Uterus (tissue), 3 donors: ENCODE measurements at regions not wholly inside any gene's neighbourhood (a gene's known extent, or its start where the extent isn't known, plus 50 kb on each side); places are given as distances from the start of the nearest gene placed in this dataset.

Source experiments
- DNase-seq, 2 donors: peaks; one replicate each; pipeline ENCODE4 v3.0.0-alpha.2; 2019 to 2020
- H3K27ac ChIP-seq, 2 donors: fragments of 200-600 bp; sonication (generic); 1 replicate in 1 of 2; 2 replicates in 1 of 2; pipeline ENCODE4 v1.5.1; 2016 to 2018
- H3K27me3 ChIP-seq, 2 donors: fragments of 200-600 bp; sonication (generic); one replicate each; pipeline ENCODE4 v1.5.1; 2018 to 2019; ENCODE audit warnings: control low read depth in 1 of 2
- H3K36me3 ChIP-seq, 2 donors: fragments of 200-600 bp; sonication (generic); one replicate each; pipeline ENCODE4 v1.5.1; 2019; ENCODE audit warnings: control low read depth in 1 of 2
- H3K4me1 ChIP-seq, 2 donors: fragments of 200-600 bp; sonication (generic); one replicate each; pipeline ENCODE4 v1.5.1; 2018 to 2019; ENCODE audit warnings: control low read depth in 1 of 2
- H3K4me3 ChIP-seq, 2 donors: fragments of 200-600 bp; sonication (generic); 1 replicate in 1 of 2; 2 replicates in 1 of 2; pipeline ENCODE4 v1.5.1; 2018 to 2019; ENCODE audit warnings: mild to moderate bottlenecking in 1 of 2
- H3K9me3 ChIP-seq, 2 donors: fragments of 200-600 bp; sonication (generic); one replicate each; pipeline ENCODE4 v1.5.1; 2019; ENCODE audit warnings: control low read depth in 1 of 2
- CTCF ChIP-seq, 4 experiments: fragments of 200-600 bp in 2 of 4; fragments of 450-650 bp in 2 of 4; sonication (generic) in 2 of 4; IDR thresholded peaks; one replicate each; pipeline ENCODE4 v1.5.1; 2016 to 2019; ENCODE audit warnings: antibody characterized with exemption in 4 of 4, mild to moderate bottlenecking in 2 of 4, moderate library complexity in 1 of 4
- POLR2A ChIP-seq, 2 donors: fragments of 450-650 bp; IDR thresholded peaks; one replicate each; pipeline ENCODE4 v1.6.1; 2016; ENCODE audit warnings: antibody characterized with exemption in 2 of 2, mild to moderate bottlenecking in 1 of 2, moderate library complexity in 1 of 2
- intact Hi-C: fragments of 100-400 bp; cut with DNase I; formaldehyde crosslinking; loops from one replicate; pipeline ENCODE4 v1.15.1; 2023; ENCODE audit warnings: low total_unique reads
- donor health status: DM: yes; HTN: yes; CAD: no.

- intact Hi-C loops: no loop called here
- no peak for DNase-seq
- TF ChIP-seq CTCF (IDR thresholded peaks at IDR 0.05) (no peak), POLR2A (IDR thresholded peaks at IDR 0.05) (no peak)
Observed at GRCh38 chr1:112783059-112783458, 67.9 kb upstream of the PPM1J start.

GRCh38 chr1:112779665-112780526 is 64.8 kb upstream of the PPM1J start:
- H3K27me3 ChIP-seq: no peaks in the 10 kb centered on the region
- no peaks in the 10 kb centered on the region for H3K36me3 ChIP-seq
- intact Hi-C loops: no loop called here

More at GRCh38 chr1:112783059-112783458, 67.9 kb upstream of the PPM1J start:
- Histone ChIP-seq H3K4me3 (no peak overlapping the region), H3K36me3 (no peaks in the 10 kb centered on the region), H3K27ac (no peak overlapping the region), H3K4me1 (no peaks in the 10 kb centered on the region), H3K27me3 (no peaks in the 10 kb centered on the region), H3K9me3 (no peaks in the 10 kb centered on the region)

GRCh38 chr1:112778137-112778536 is 63.0 kb upstream of the PPM1J start:
- TF ChIP-seq CTCF (IDR thresholded peaks at IDR 0.05): no peak
- TF ChIP-seq POLR2A (IDR thresholded peaks at IDR 0.05): no peak
- Histone ChIP-seq H3K27me3 (no peaks in the 10 kb centered on the region), H3K36me3 (no peaks in the 10 kb centered on the region), H3K4me3 (no peak overlapping the region), H3K27ac (no peak overlapping the region), H3K4me1 (no peaks in the 10 kb centered on the region), H3K9me3 (no peaks in the 10 kb centered on the region)
- no peak for DNase-seq
- intact Hi-C loops: no loop called here

More at GRCh38 chr1:112779665-112780526, 64.8 kb upstream of the PPM1J start:
- no peak overlapping the region for H3K4me3 ChIP-seq
- TF ChIP-seq CTCF (IDR thresholded peaks at IDR 0.05) (no peak), POLR2A (IDR thresholded peaks at IDR 0.05) (no peak)
- H3K4me1 ChIP-seq: no peaks in the 10 kb centered on the region
- H3K27ac ChIP-seq: no peak overlapping the region
- no peak for DNase-seq
- H3K9me3 ChIP-seq: no peaks in the 10 kb centered on the region

GRCh38 chr1:112776688-112777087 is 61.6 kb upstream of the PPM1J start:
- H3K4me3 ChIP-seq: no peak overlapping the region
- no peaks in the 10 kb centered on the region for H3K36me3 ChIP-seq
- no peaks in the 10 kb centered on the region for H3K27me3 ChIP-seq
- intact Hi-C loops: no loop called here
- TF ChIP-seq CTCF (IDR thresholded peaks at IDR 0.05) (no peak), POLR2A (IDR thresholded peaks at IDR 0.05) (no peak)
- no peak for DNase-seq
- no peaks in the 10 kb centered on the region for H3K4me1 ChIP-seq
- H3K9me3 ChIP-seq: no peaks in the 10 kb centered on the region
- H3K27ac ChIP-seq: no peak overlapping the region

GRCh38 chr1:112772781-112773180 is 57.6 kb upstream of the PPM1J start:
- H3K9me3 ChIP-seq: no peaks in the 10 kb centered on the region
- H3K4me1 ChIP-seq: no peaks in the 10 kb centered on the region
- TF ChIP-seq POLR2A (IDR thresholded peaks at IDR 0.05) (no peak), CTCF (IDR thresholded peaks at IDR 0.05) (no peak)
- no peaks in the 10 kb centered on the region for H3K27me3 ChIP-seq
- no peak for DNase-seq
- H3K27ac ChIP-seq: no peak overlapping the region
- intact Hi-C loops: no loop called here
- H3K36me3 ChIP-seq: no peaks in the 10 kb centered on the region
- no peak overlapping the region for H3K4me3 ChIP-seq
